OCI-LY7 (cell line): ENCODE measurements at regions not wholly inside any gene's neighbourhood (a gene's known extent, or its start where the extent isn't known, plus 50 kb on each side); places are given as distances from the start of the nearest gene placed in this dataset.
A peak's percentile ranks its signal among the peaks of the same experiment; 100 is the strongest.

Experiments
- EZH2phosphoT487 ChIP-seq: fragments of 200-600 bp; sonication (generic); IDR thresholded peaks from 2 replicates; pipeline ENCODE4 v1.6.1; 2018; ENCODE audit warnings: low read depth, borderline replicate concordance, mild to moderate bottlenecking, mixed run types, antibody characterized with exemption, low read length, moderate library complexity, mixed read lengths
- TF ChIP-seq, protein P1 (sequence below): fragments of 200-600 bp; sonication (generic); conservative IDR thresholded peaks from 2 replicates; pipeline ENCODE4 v1.5.1; 2014; ENCODE audit warnings: mild to moderate bottlenecking, antibody characterized with exemption, low read length, moderate library complexity, mixed read lengths

DNA sequence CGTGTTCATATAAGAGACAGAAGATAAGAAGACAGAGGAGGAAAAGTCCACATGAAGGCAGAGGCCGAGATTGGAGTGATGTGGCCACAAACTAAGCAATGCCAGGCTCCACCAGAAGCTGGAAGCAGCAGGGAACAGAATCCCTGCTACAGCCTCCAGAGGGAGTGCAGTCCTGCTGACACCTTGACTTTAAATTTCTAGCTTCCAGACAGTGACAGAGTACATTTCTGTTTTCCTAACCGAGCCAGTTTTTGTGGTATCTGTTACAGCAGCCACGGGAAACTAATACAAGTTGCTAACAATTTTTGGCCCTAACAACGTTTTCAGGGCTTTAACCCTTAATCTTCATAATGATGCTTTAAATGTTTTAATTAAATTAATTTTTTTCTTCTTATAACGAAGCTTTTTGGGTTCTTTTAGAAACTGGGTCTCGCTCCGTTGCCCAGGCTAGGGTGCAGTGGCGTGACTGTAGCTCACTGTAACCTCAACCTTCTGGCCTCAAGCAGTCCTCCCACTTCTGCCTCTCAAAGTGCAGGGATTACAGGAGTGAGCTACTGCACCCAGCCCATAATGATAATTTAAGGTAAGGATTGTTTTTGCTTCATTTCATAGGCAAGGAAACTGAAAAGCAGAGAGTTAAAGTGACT lies 202.3 kb upstream of the PROK2 start:
- TF ChIP-seq, protein P1, sequence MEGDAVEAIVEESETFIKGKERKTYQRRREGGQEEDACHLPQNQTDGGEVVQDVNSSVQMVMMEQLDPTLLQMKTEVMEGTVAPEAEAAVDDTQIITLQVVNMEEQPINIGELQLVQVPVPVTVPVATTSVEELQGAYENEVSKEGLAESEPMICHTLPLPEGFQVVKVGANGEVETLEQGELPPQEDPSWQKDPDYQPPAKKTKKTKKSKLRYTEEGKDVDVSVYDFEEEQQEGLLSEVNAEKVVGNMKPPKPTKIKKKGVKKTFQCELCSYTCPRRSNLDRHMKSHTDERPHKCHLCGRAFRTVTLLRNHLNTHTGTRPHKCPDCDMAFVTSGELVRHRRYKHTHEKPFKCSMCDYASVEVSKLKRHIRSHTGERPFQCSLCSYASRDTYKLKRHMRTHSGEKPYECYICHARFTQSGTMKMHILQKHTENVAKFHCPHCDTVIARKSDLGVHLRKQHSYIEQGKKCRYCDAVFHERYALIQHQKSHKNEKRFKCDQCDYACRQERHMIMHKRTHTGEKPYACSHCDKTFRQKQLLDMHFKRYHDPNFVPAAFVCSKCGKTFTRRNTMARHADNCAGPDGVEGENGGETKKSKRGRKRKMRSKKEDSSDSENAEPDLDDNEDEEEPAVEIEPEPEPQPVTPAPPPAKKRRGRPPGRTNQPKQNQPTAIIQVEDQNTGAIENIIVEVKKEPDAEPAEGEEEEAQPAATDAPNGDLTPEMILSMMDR = 0 out of 2 replicates have a peak, but pooled peaks have one; percentile 22
- TF ChIP-seq EZH2phosphoT487 = no peak
